B cell (primary cell): ENCODE measurements at regions not wholly inside any gene's neighbourhood (a gene's known extent, or its start where the extent isn't known, plus 50 kb on each side); places are given as distances from the start of the nearest gene placed in this dataset.

Source experiments
- ATAC-seq: fragments of 200-7000 bp; cut with Tn5 transposase; one replicate; pipeline ENCODE4 v1.10.0; 2021; ENCODE audit warnings: low read depth, mild to moderate bottlenecking, moderate number of reproducible peaks, moderate library complexity
- CTCF ChIA-PET: fragments of 350-600 bp; sonication (Branson Sonifier 250); formaldehyde crosslinking; loops from one replicate; lab custom pipeline; 2021; ENCODE audit warnings: antibody characterized with exemption, inconsistent platforms; lab: Charles Lee
- POLR2A ChIA-PET: fragments of 350-600 bp; sonication (Branson Sonifier 250); formaldehyde crosslinking; loops from one replicate; lab custom pipeline; 2021; ENCODE audit warnings: antibody characterized with exemption; lab: Charles Lee
- DNase-seq: peaks from one replicate; pipeline ENCODE4 v3.0.0; 2013
- H2AFZ ChIP-seq: 2 replicates; pipeline ENCODE4 v1.6.1; 2012; ENCODE audit warnings: mild to moderate bottlenecking, low read depth, low read length; ENCODE audit not compliant: insufficient read depth, poor library complexity, severe bottlenecking
- H3K27ac ChIP-seq, 2 donors: 1 replicate in 1 of 2; 2 replicates in 1 of 2; pipeline ENCODE4 v1.5.1; 2012 to 2013; ENCODE audit warnings: low read length in 2 of 2, mild to moderate bottlenecking in 2 of 2, moderate library complexity in 1 of 2
- H3K27me3 ChIP-seq, 4 experiments: fragments of 200-600 bp in 1 of 4; sonication (generic) in 1 of 4; replicated peaks in 1 of 4; 1 replicate in 2 of 4; 2 replicates in 2 of 4; pipeline versions ENCODE4 v1.6.1 to v1.7.0; 2013 to 2016; ENCODE audit warnings: low read length in 3 of 4, mild to moderate bottlenecking in 2 of 4, mixed read lengths in 1 of 4, moderate library complexity in 1 of 4; ENCODE audit not compliant: insufficient read depth in 4 of 4, control insufficient read depth in 3 of 4; ENCODE audit errors: control extremely low read depth in 1 of 4
- H3K36me3 ChIP-seq, 2 experiments: replicated peaks in 1 of 2; 1 replicate in 1 of 2; 2 replicates in 1 of 2; pipeline versions ENCODE4 v1.6.1 to v1.7.1; 2013; ENCODE audit warnings: low read length in 1 of 2; ENCODE audit not compliant: insufficient read depth in 2 of 2, control insufficient read depth in 1 of 2; ENCODE audit errors: control extremely low read depth in 1 of 2, extremely low read depth in 1 of 2
- H3K4me1 ChIP-seq, 2 donors: fragments of 200-600 bp in 1 of 2; sonication (generic) in 1 of 2; 1 replicate in 1 of 2; 2 replicates in 1 of 2; pipeline versions ENCODE4 v1.5.1 to v1.6.1; 2013 to 2017; ENCODE audit warnings: low read length in 2 of 2; ENCODE audit not compliant: control insufficient read depth in 2 of 2, insufficient read depth in 2 of 2
- H3K4me2 ChIP-seq: replicated peaks from 2 replicates; pipeline ENCODE3; 2012; ENCODE audit warnings: mild to moderate bottlenecking, low read depth, low read length; ENCODE audit not compliant: poor library complexity, severe bottlenecking
- H3K4me3 ChIP-seq, 5 experiments: fragments of 200-600 bp in 1 of 5; sonication (generic) in 1 of 5; 1 replicate in 3 of 5; 2 replicates in 2 of 5; pipeline versions ENCODE4 v1.5.1 to v1.7.0; 2011 to 2016; ENCODE audit warnings: low read length in 4 of 5, mild to moderate bottlenecking in 4 of 5, low read depth in 2 of 5, control low read depth in 1 of 5, moderate library complexity in 1 of 5; ENCODE audit not compliant: insufficient read depth in 1 of 5; ENCODE audit errors: control extremely low read depth in 1 of 5, extremely low read depth in 1 of 5
- H3K79me2 ChIP-seq: fragments of 200-600 bp; sonication (generic); one replicate; pipeline ENCODE4 v1.6.0; 2016; ENCODE audit warnings: low read length; ENCODE audit not compliant: control insufficient read depth, insufficient read depth
- H3K9ac ChIP-seq: fragments of 200-600 bp; sonication (generic); 2 replicates; pipeline ENCODE4 v1.6.1; 2017; ENCODE audit warnings: mild to moderate bottlenecking, low read length, moderate library complexity
- H3K9me3 ChIP-seq, 3 donors: one replicate each; pipeline versions ENCODE4 v1.6.1 to v1.7.1; 2013; ENCODE audit warnings: low read length in 2 of 3; ENCODE audit not compliant: control insufficient read depth in 2 of 3, insufficient read depth in 1 of 3; ENCODE audit errors: control extremely low read depth in 1 of 3
- H4K20me1 ChIP-seq: 2 replicates; pipeline ENCODE4 v1.6.0; 2012; ENCODE audit warnings: mild to moderate bottlenecking, low read length; ENCODE audit not compliant: insufficient read depth, control insufficient read depth, poor library complexity, severe bottlenecking
- H3K27ac Mint-ChIP-seq: one replicate; pipeline ENCODE4 v1.8.0; 2021; ENCODE audit warnings: mixed read lengths
- H3K27me3 Mint-ChIP-seq: one replicate; pipeline ENCODE4 v1.8.0; 2021; ENCODE audit warnings: mixed read lengths
- H3K4me1 Mint-ChIP-seq: one replicate; pipeline ENCODE4 v1.8.0; 2021; ENCODE audit warnings: mixed read lengths
- H3K4me3 Mint-ChIP-seq: one replicate; pipeline ENCODE4 v1.8.0; 2021; ENCODE audit warnings: mixed read lengths
- H3K9me3 Mint-ChIP-seq: one replicate; pipeline ENCODE4 v1.8.0; 2022; ENCODE audit warnings: mixed read lengths; ENCODE audit not compliant: insufficient read depth
- EZH2 ChIP-seq: IDR thresholded peaks from 2 replicates; pipeline ENCODE4 v1.6.1; 2012; ENCODE audit warnings: borderline replicate concordance, low read depth, mild to moderate bottlenecking, moderate library complexity, low read length; ENCODE audit not compliant: insufficient read depth, poor library complexity, severe bottlenecking
- WGBS: methylation state at CpG from one replicate; pipeline ENCODE4 v1.1.5; 2013; ENCODE audit warnings: missing lambda C conversion rate; ENCODE audit not compliant: insufficient coverage; 5-methylcytosine and 5-hydroxymethylcytosine counted together
- intact Hi-C: fragments of 100-400 bp; cut with micrococcal nuclease; formaldehyde crosslinking; loops from one replicate; pipeline ENCODE4 v1.10.0; 2022
- TF ChIP-seq, protein P1 (sequence below): fragments of 200-600 bp; IDR thresholded peaks from one replicate; pipeline ENCODE4 v1.8.0; 2022; ENCODE audit warnings: antibody characterized with exemption, mild to moderate bottlenecking

DNA sequence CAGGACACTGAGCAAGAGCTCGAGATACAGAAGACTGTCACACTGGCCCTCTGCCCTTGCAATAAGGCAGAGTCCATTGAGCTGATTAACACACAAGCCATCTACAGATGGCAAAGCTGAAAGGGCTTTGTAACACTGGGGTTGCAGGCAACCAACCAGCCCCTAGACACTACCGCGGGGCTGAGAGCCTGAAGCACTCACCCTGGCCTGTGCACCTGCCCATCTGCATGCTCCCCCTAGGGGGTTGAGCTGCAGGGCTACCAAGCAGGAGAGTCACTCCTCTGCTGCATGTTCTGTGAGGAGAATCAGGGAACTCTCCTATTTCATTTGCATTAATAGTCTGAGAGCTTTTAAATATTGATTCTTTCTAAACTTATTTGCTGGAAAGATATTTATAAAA is 128.1 kb upstream of the VIPR2 start:
- Histone ChIP-seq H2AFZ (no peak overlapping the region), H3K79me2 (no peaks in the 10 kb centered on the region), H3K4me3 (no peak overlapping the region), H3K9me3 (peaks cover 7 to 22% (median 20%) of the 10 kb centered on the region in 3 donors), H3K27ac (no peak overlapping the region), H3K27me3 (no peaks in the 10 kb centered on the region), H3K9ac (no peak overlapping the region), H3K36me3 (no peaks in the 10 kb centered on the region), H3K4me1 (no peaks in the 10 kb centered on the region), H4K20me1 (no peaks in the 10 kb centered on the region), H3K4me2 (no peak overlapping the region)
- Mint-ChIP-seq H3K4me1 (no peaks in the 10 kb centered on the region), H3K27me3 (no peaks in the 10 kb centered on the region), H3K4me3 (no peak overlapping the region), H3K9me3 (peaks cover 14% of the 10 kb centered on the region), H3K27ac (no peak overlapping the region)
- DNase-seq (no peak), ATAC-seq (no peak)
- no peak for TF ChIP-seq EZH2
- TF ChIP-seq, protein P1, sequence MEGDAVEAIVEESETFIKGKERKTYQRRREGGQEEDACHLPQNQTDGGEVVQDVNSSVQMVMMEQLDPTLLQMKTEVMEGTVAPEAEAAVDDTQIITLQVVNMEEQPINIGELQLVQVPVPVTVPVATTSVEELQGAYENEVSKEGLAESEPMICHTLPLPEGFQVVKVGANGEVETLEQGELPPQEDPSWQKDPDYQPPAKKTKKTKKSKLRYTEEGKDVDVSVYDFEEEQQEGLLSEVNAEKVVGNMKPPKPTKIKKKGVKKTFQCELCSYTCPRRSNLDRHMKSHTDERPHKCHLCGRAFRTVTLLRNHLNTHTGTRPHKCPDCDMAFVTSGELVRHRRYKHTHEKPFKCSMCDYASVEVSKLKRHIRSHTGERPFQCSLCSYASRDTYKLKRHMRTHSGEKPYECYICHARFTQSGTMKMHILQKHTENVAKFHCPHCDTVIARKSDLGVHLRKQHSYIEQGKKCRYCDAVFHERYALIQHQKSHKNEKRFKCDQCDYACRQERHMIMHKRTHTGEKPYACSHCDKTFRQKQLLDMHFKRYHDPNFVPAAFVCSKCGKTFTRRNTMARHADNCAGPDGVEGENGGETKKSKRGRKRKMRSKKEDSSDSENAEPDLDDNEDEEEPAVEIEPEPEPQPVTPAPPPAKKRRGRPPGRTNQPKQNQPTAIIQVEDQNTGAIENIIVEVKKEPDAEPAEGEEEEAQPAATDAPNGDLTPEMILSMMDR = no peak
- intact Hi-C loops = no loop called here
- POLR2A ChIA-PET = no interaction called here
- CTCF ChIA-PET = no interaction called here
- WGBS = 91% methylated on average over 3 of the region's 3 CpGs

DNA sequence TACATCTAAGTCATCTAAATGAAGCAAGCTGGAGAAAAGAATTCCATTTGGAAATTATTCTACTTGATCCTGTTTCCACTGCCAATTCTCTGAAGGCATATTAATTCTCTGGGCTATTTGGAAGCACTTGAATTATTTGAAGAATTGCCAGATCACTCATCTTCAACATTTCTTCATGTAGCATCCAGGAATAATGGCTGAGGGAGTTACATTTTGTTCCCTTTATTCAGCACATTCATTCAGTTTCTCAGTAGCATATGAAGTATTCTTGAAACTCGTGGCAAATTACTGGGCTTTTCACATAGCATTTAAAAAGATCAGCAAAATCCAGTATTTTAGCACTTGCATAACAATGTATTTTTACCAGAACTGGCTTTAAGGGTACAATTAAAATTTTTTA is 127.1 kb upstream of the VIPR2 start:
- no peaks in the 10 kb centered on the region for H3K36me3 ChIP-seq
- no peaks in the 10 kb centered on the region for H3K27me3 ChIP-seq
- H4K20me1 ChIP-seq = no peaks in the 10 kb centered on the region
- intact Hi-C loops = no loop called here
- H3K4me3 ChIP-seq = no peak overlapping the region
- no peaks in the 10 kb centered on the region for H3K4me1 Mint-ChIP-seq
- no peak overlapping the region for H3K4me3 Mint-ChIP-seq
- DNase-seq (no peak), ATAC-seq (no peak)
- H2AFZ ChIP-seq = no peak overlapping the region
- no peaks in the 10 kb centered on the region for H3K27me3 Mint-ChIP-seq
- no peak overlapping the region for H3K4me2 ChIP-seq
- no CpG with 5 or more reads among the region's 1 CpG for WGBS
- ChIA-PET CTCF (no interaction called here), POLR2A (no interaction called here)
- peaks cover 7 to 19% (median 18%) of the 10 kb centered on the region in 3 donors for H3K9me3 ChIP-seq
- H3K9ac ChIP-seq = no peak overlapping the region
- no peaks in the 10 kb centered on the region for H3K4me1 ChIP-seq
- H3K27ac Mint-ChIP-seq = no peak overlapping the region
- H3K9me3 Mint-ChIP-seq = peaks cover 14% of the 10 kb centered on the region
- TF ChIP-seq, protein P1 = no peak
- no peak for TF ChIP-seq EZH2
- no peak overlapping the region for H3K27ac ChIP-seq
- no peaks in the 10 kb centered on the region for H3K79me2 ChIP-seq
